Endothelial cell of umbilical vein (primary cell): ENCODE measurements at regions not wholly inside any gene's neighbourhood (a gene's known extent, or its start where the extent isn't known, plus 50 kb on each side); places are given as distances from the start of the nearest gene placed in this dataset.

Experiments used
- BruUV-seq: library from RNA; stranded (reverse); fragments of 400-500 nt; replicated peaks from 2 replicates; lab custom pipeline; 2021; lab: Mats Ljungman, UMichigan
- CTCF ChIA-PET: fragments of 300-600, 350-600 bp; sonication (Branson Sonifier 250); formaldehyde crosslinking; loops from one replicate; lab custom pipeline; 2021; ENCODE audit warnings: antibody characterized with exemption, inconsistent platforms; lab: Charles Lee
- POLR2A ChIA-PET: fragments of 300-600, 350-600 bp; sonication (Branson Sonifier 250); formaldehyde crosslinking; loops from one replicate; lab custom pipeline; 2021; ENCODE audit warnings: antibody characterized with exemption, inconsistent platforms; lab: Charles Lee
- DNase-seq: peaks from one replicate; pipeline ENCODE4 v3.0.0-alpha.2; 2011; ENCODE audit warnings: low read depth, low spot score
- FAIRE-seq: peaks from 2 replicates; lab custom pipeline; 2011; peaks lifted over from hg19 to GRCh38; lab: Jason Lieb, UNC
- H2AFZ ChIP-seq: 2 replicates; pipeline ENCODE4 v1.6.0; 2012; ENCODE audit warnings: low read depth, low read length, control low read depth, inconsistent platforms
- H3K27ac ChIP-seq: 2 replicates; pipeline ENCODE4 v1.5.1; 2011; ENCODE audit warnings: low read depth, mild to moderate bottlenecking, control low read depth, low read length, moderate library complexity; ENCODE audit not compliant: insufficient read depth
- H3K27me3 ChIP-seq, 2 experiments: 2 replicates each; pipeline versions ENCODE4 v1.6.0 to v1.6.1; 2011; ENCODE audit warnings: low read length in 2 of 2, mixed read lengths in 1 of 2; ENCODE audit not compliant: control insufficient read depth in 2 of 2, insufficient read depth in 2 of 2
- H3K36me3 ChIP-seq, 2 experiments: 2 replicates in 1 of 2; 3 replicates in 1 of 2; pipeline ENCODE4 v1.5.1; 2011; ENCODE audit warnings: low read length in 2 of 2, mild to moderate bottlenecking in 1 of 2, moderate library complexity in 1 of 2; ENCODE audit not compliant: control insufficient read depth in 2 of 2, insufficient read depth in 2 of 2; ENCODE audit errors: extremely low read depth in 1 of 2
- H3K4me1 ChIP-seq: 3 replicates; pipeline ENCODE4 v1.5.1; 2011; ENCODE audit warnings: mild to moderate bottlenecking, low read length; ENCODE audit not compliant: control insufficient read depth, insufficient read depth; ENCODE audit errors: extremely low read depth
- H3K4me2 ChIP-seq: 2 replicates; pipeline ENCODE4 v1.6.1; 2011; ENCODE audit warnings: low read length, control low read depth, mixed read lengths; ENCODE audit not compliant: insufficient read depth
- H3K4me3 ChIP-seq, 3 experiments: fragments of 200-600 bp in 1 of 3; sonication (generic), shearing (Covaris generic) in 1 of 3; replicated peaks in 1 of 3; 2 replicates each; pipeline ENCODE4 v1.5.1; 2011 to 2016; ENCODE audit warnings: control low read depth in 3 of 3, low read length in 3 of 3, mild to moderate bottlenecking in 2 of 3, inconsistent platforms in 1 of 3, low read depth in 1 of 3, moderate library complexity in 1 of 3; ENCODE audit not compliant: insufficient read depth in 1 of 3
- H3K79me2 ChIP-seq: 2 replicates; pipeline ENCODE4 v1.6.0; 2012; ENCODE audit warnings: low read length, inconsistent platforms; ENCODE audit not compliant: control insufficient read depth, insufficient read depth
- H3K9ac ChIP-seq: replicated peaks from 2 replicates; pipeline ENCODE3; 2011; ENCODE audit warnings: low read length, control low read depth; ENCODE audit not compliant: insufficient read depth; ENCODE audit errors: extremely low read depth
- H3K9me1 ChIP-seq: replicated peaks from 3 replicates; pipeline ENCODE4 v1.6.0; 2011; ENCODE audit warnings: mild to moderate bottlenecking, low read length; ENCODE audit not compliant: control insufficient read depth, insufficient read depth; ENCODE audit errors: extremely low read depth
- H3K9me3 ChIP-seq: replicated peaks from 2 replicates; pipeline ENCODE4 v1.5.1; 2012; ENCODE audit warnings: low read length, inconsistent platforms; ENCODE audit not compliant: control insufficient read depth, insufficient read depth
- H4K20me1 ChIP-seq: replicated peaks from 2 replicates; pipeline ENCODE3; 2011; ENCODE audit warnings: mild to moderate bottlenecking, low read length; ENCODE audit not compliant: control insufficient read depth, insufficient read depth; ENCODE audit errors: extremely low read depth
- CTCF ChIP-seq, 2 donors: IDR thresholded peaks; 1 replicate in 1 of 2; 2 replicates in 1 of 2; pipeline ENCODE4 v1.5.1; 2011; ENCODE audit warnings: low read length in 2 of 2, mild to moderate bottlenecking in 2 of 2, moderate library complexity in 2 of 2, control low read depth in 1 of 2, inconsistent platforms in 1 of 2, low read depth in 1 of 2; ENCODE audit not compliant: insufficient read depth in 1 of 2; ENCODE audit errors: extremely low read depth in 1 of 2
- EZH2 ChIP-seq: IDR thresholded peaks from 2 replicates; pipeline ENCODE4 v1.6.1; 2012; ENCODE audit warnings: borderline replicate concordance, low read depth, mild to moderate bottlenecking, moderate library complexity, low read length, inconsistent platforms; ENCODE audit not compliant: severe bottlenecking
- FOS ChIP-seq: IDR thresholded peaks from 2 replicates; pipeline ENCODE4 v1.6.1; 2011; ENCODE audit warnings: mild to moderate bottlenecking, low read length, moderate library complexity, borderline replicate concordance; ENCODE audit not compliant: insufficient read depth
- GATA2 ChIP-seq: IDR thresholded peaks from 2 replicates; pipeline ENCODE4 v1.7.0; 2011; ENCODE audit warnings: low read depth, mild to moderate bottlenecking, moderate library complexity, mixed read lengths, low read length; ENCODE audit not compliant: insufficient read length, insufficient read depth
- JUN ChIP-seq: IDR thresholded peaks from 2 replicates; pipeline ENCODE4 v1.6.1; 2011; ENCODE audit warnings: borderline replicate concordance, low read depth; ENCODE audit not compliant: insufficient read length, insufficient read depth
- MAX ChIP-seq: IDR thresholded peaks from 2 replicates; pipeline ENCODE4 v1.6.1; 2011; ENCODE audit not compliant: insufficient read depth, insufficient read length
- MYC ChIP-seq: IDR thresholded peaks from one replicate; pipeline ENCODE4 v1.6.1; 2011; ENCODE audit warnings: mild to moderate bottlenecking, low read depth, low read length
- POLR2A ChIP-seq: IDR thresholded peaks from 2 replicates; pipeline ENCODE4 v1.6.1; 2012; ENCODE audit warnings: low read depth, mild to moderate bottlenecking, control low read depth, low read length
- POLR2AphosphoS5 ChIP-seq: IDR thresholded peaks from 2 replicates; pipeline ENCODE4 v1.6.1; 2012; ENCODE audit warnings: low read depth, mild to moderate bottlenecking, control low read depth, low read length, moderate library complexity; ENCODE audit not compliant: insufficient read depth
- dilution Hi-C: fragments of 300-500 bp; cut with MboI; formaldehyde crosslinking; loops from one replicate; pipeline ENCODE4 v1.15.0; 2019; ENCODE audit warnings: low sequenced_read_pairs; ENCODE audit not compliant: extremely low pct_ligation_motif_present
- intact Hi-C: fragments of 100-400 bp; cut with micrococcal nuclease; formaldehyde crosslinking; loops from one replicate; pipeline ENCODE4 v1.10.0; 2022

- intact Hi-C loops (no loop called here), dilution Hi-C loops (no loop called here)
- Histone ChIP-seq H3K9ac (no peak overlapping the region), H3K9me1 (no peaks in the 10 kb centered on the region), H3K9me3 (no peaks in the 10 kb centered on the region), H3K4me3 (no peak overlapping the region), H3K36me3 (no peaks in the 10 kb centered on the region), H3K4me2 (no peak overlapping the region), H3K79me2 (no peaks in the 10 kb centered on the region), H3K27ac (no peak overlapping the region), H3K4me1 (no peaks in the 10 kb centered on the region), H4K20me1 (no peaks in the 10 kb centered on the region), H2AFZ (no peak overlapping the region), H3K27me3 (no peaks in the 10 kb centered on the region)
- ChIA-PET POLR2A (no interaction called here), CTCF (interaction anchor here (1.5 kb wide), 1 partner anchor 10 kb away, joined by 5 read pairs; no protein-coding TSS in a partner anchor)
- FAIRE-seq = no peak
- DNase-seq = no peak
- TF ChIP-seq GATA2 = no peak
- TF ChIP-seq EZH2 = no peak
- no peak for TF ChIP-seq MYC
- TF ChIP-seq POLR2A = no peak
- no peak for TF ChIP-seq CTCF (IDR thresholded peaks at IDR 0.05; ENCODE audit: extremely low read depth in 1 of 2, insufficient read depth in 1 of 2, low read depth in 1 of 2, low read length in 2 of 2)
- no peak for TF ChIP-seq FOS
- no peak for TF ChIP-seq MAX
- TF ChIP-seq JUN = no peak
- TF ChIP-seq POLR2AphosphoS5 = no peak
- no TSS peak for BruUV-seq
These were observed 958.2 kb downstream of the DNAJB9 start for GRCh38 chr7:109527833-109528232.
